Vagina (tissue), 2 donors: ENCODE measurements at regions not wholly inside any gene's neighbourhood (a gene's known extent, or its start where the extent isn't known, plus 50 kb on each side); places are given as distances from the start of the nearest gene placed in this dataset.
"Not testable (repeated sequence)": the region's sequence is repeated elsewhere in the genome, so short reads cannot be mapped to it uniquely, and the experiment has no call there.

Experiments used
- DNase-seq, 2 donors: peaks; one replicate each; pipeline ENCODE4 v3.0.0-alpha.2; 2017; ENCODE audit errors: extremely low spot score in 2 of 2
- H3K27ac ChIP-seq: fragments of 200-600 bp; sonication (generic); one replicate; pipeline ENCODE4 v1.5.1; 2019
- H3K27me3 ChIP-seq: fragments of 200-600 bp; sonication (generic); one replicate; pipeline ENCODE4 v1.5.1; 2019
- H3K36me3 ChIP-seq, 2 donors: fragments of 200-600 bp; sonication (generic); one replicate each; pipeline ENCODE4 v1.5.1; 2017 to 2019
- H3K4me1 ChIP-seq: fragments of 200-600 bp; sonication (generic); one replicate; pipeline ENCODE4 v1.5.1; 2019
- H3K4me3 ChIP-seq, 2 donors: fragments of 200-600 bp; sonication (generic); 1 replicate in 1 of 2; 2 replicates in 1 of 2; pipeline ENCODE4 v1.5.1; 2016 to 2019
- H3K9me3 ChIP-seq: fragments of 200-600 bp; sonication (generic); one replicate; pipeline ENCODE4 v1.5.1; 2019
- CTCF ChIP-seq, 3 experiments: fragments of 450-650 bp in 2 of 3; fragments of 200-600 bp in 1 of 3; sonication (generic) in 1 of 3; IDR thresholded peaks; one replicate each; pipeline ENCODE4 v1.5.1; 2017 to 2019; ENCODE audit warnings: antibody characterized with exemption in 3 of 3, mild to moderate bottlenecking in 2 of 3, moderate library complexity in 2 of 3
- POLR2A ChIP-seq, 2 donors: fragments of 450-650 bp; IDR thresholded peaks; one replicate each; pipeline ENCODE4 v1.6.1; 2017; ENCODE audit warnings: antibody characterized with exemption in 2 of 2, mild to moderate bottlenecking in 2 of 2, moderate library complexity in 2 of 2
- POLR2AphosphoS5 ChIP-seq, 2 donors: sonication (generic); formaldehyde crosslinking; IDR thresholded peaks; one replicate each; pipeline ENCODE4 v1.9.0; 2017; ENCODE audit warnings: antibody characterized with exemption in 2 of 2, mild to moderate bottlenecking in 2 of 2, low read depth in 1 of 2; ENCODE audit not compliant: insufficient read depth in 1 of 2
- intact Hi-C: fragments of 100-400 bp; cut with DNase I; formaldehyde crosslinking; loops from one replicate; pipeline ENCODE4 v1.15.1; 2023

- Histone ChIP-seq H3K27ac (no peak overlapping the region), H3K36me3 (no peaks in the 10 kb centered on the region), H3K27me3 (no peaks in the 10 kb centered on the region), H3K4me1 (no peaks in the 10 kb centered on the region), H3K4me3 (no peak overlapping the region), H3K9me3 (no peaks in the 10 kb centered on the region)
- no peak for TF ChIP-seq POLR2A (IDR thresholded peaks at IDR 0.05)
- TF ChIP-seq CTCF (IDR thresholded peaks at IDR 0.05), result no peak
- no peak for TF ChIP-seq POLR2AphosphoS5 (IDR thresholded peaks at IDR 0.05; ENCODE audit: insufficient read depth in 1 of 2, low read depth in 1 of 2)
- DNase-seq, result no peak
- intact Hi-C loops, result no loop called here
These were observed 321.8 kb upstream of the SPRED2 start for GRCh38 chr2:65754219-65754618.

DNA sequence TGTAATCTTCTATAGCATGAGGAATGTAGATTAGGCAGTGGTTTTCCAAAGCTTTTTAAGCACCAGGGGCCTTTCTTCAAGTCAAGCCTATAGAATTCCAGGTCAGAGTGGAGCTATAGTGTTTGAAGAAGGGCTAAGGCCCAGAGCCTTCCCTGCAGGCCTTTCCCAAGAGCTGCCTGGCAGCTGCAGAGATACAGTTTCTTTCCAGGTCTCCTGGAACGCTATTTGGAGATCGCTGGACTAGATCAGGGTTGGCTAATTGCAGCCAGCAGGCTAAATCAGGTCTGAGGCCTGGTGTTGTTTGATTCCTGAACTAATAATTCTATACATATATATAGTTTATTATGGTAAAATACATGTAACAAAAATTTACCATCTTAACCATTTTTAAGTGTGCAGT, 319.0 kb upstream of the SPRED2 start:
- H3K4me3 ChIP-seq, result no peak overlapping the region
- H3K4me1 ChIP-seq, result peaks cover 1% of the 10 kb centered on the region
- intact Hi-C loops, result no loop called here
- no peaks in the 10 kb centered on the region for H3K27me3 ChIP-seq
- no peaks in the 10 kb centered on the region for H3K36me3 ChIP-seq
- no peaks in the 10 kb centered on the region for H3K9me3 ChIP-seq
- no peak overlapping the region for H3K27ac ChIP-seq
- TF ChIP-seq CTCF (IDR thresholded peaks at IDR 0.05) (no peak), POLR2A (IDR thresholded peaks at IDR 0.05) (no peak), POLR2AphosphoS5 (IDR thresholded peaks at IDR 0.05; ENCODE audit: insufficient read depth in 1 of 2, low read depth in 1 of 2) (no peak)
- no peak for DNase-seq

DNA sequence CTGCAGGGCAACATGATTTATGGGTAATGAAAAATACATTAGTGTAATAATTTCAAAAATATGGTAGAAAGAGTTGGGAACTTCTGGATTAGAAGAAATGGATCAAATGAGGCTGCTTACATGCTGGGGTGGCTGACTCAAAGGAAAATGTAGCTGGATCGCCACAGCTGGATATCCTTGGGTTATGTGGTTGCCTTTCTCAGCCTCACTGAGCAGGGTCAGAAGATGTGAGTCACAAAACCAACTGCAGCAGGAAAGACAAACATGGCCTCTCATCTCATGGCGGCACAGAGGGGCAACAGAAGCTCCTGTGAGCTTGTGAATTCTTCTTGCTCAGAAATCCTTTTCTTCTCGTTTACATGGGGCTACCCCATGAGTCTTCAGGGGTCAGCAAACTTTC, 317.1 kb upstream of the SPRED2 start:
- Histone ChIP-seq H3K27ac (no peak overlapping the region), H3K4me1 (peaks cover 5% of the 10 kb centered on the region), H3K36me3 (no peaks in the 10 kb centered on the region), H3K4me3 (no peak overlapping the region), H3K9me3 (no peaks in the 10 kb centered on the region), H3K27me3 (no peaks in the 10 kb centered on the region)
- intact Hi-C loops, result no loop called here
- TF ChIP-seq POLR2A (IDR thresholded peaks at IDR 0.05) (no peak), CTCF (IDR thresholded peaks at IDR 0.05) (no peak), POLR2AphosphoS5 (IDR thresholded peaks at IDR 0.05; ENCODE audit: insufficient read depth in 1 of 2, low read depth in 1 of 2) (no peak)
- no peak for DNase-seq

- H3K4me1 ChIP-seq, intact Hi-C loops: not testable (repeated sequence)
These were observed 315.5 kb upstream of the SPRED2 start for GRCh38 chr2:65747875-65748274.

DNA sequence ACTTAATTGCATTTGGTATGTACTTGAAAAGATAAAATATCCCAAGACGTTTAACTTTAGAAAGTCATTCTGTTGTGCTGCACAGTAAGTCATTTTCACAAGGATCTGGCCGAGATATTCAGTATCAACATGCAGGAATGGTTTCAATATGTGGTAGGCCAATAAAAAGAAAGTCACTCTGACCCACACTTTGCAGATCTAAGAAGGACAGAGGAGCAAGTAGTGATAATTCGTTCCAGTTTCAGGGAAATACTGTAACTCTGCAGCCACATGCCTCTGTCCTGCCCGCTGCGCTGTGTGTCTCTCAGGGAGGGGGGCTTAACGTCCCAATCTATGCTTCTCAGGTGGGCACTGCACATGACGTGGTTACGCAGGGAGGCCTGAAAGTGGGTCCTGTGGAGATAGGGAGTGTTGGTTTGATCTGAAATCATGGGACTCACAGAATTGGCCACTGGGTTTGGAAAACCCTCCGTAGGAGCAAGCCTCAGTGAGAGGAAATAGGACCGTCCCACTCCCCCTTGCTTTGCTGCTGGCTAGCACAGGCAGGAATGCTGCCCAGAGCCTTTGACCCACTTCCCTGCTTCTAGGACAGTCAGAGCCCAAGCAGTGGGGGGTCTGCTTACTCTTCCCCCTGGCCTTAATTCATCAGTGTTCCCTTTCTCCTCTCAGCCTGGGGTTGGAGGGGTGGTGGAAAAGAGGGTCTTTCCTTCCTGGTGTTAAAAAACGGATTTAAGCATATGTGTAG, 314.7 kb upstream of the SPRED2 start:
- no peaks in the 10 kb centered on the region for H3K9me3 ChIP-seq
- H3K36me3 ChIP-seq, result no peaks in the 10 kb centered on the region
- H3K4me3 ChIP-seq, result peak overlapping the region in 1 of 2 donors; percentile 40
- no peak for DNase-seq
- intact Hi-C loops, result no loop called here
- H3K27me3 ChIP-seq, result no peaks in the 10 kb centered on the region
- H3K4me1 ChIP-seq, result peaks cover 5% of the 10 kb centered on the region
- TF ChIP-seq POLR2A (IDR thresholded peaks at IDR 0.05) (no peak), CTCF (IDR thresholded peaks at IDR 0.05) (no peak), POLR2AphosphoS5 (IDR thresholded peaks at IDR 0.05; ENCODE audit: insufficient read depth in 1 of 2, low read depth in 1 of 2) (peak in 1 of 2 donors; percentile 43)
- peak overlapping the region; percentile 56 for H3K27ac ChIP-seq

More at GRCh38 chr2:65747875-65748274, 315.5 kb upstream of the SPRED2 start:
- not testable (repeated sequence) for H3K4me3 ChIP-seq, H3K36me3 ChIP-seq, H3K9me3 ChIP-seq, DNase-seq, H3K27me3 ChIP-seq
- peak overlapping the region; percentile 56 for H3K27ac ChIP-seq
